BLaER1 (cell line): ENCODE measurements at regions not wholly inside any gene's neighbourhood (a gene's known extent, or its start where the extent isn't known, plus 50 kb on each side); places are given as distances from the start of the nearest gene placed in this dataset.
"Not testable (repeated sequence)": the region's sequence is repeated elsewhere in the genome, so short reads cannot be mapped to it uniquely, and the experiment has no call there.

Experiments used
- H3K27ac ChIP-seq: shearing (Covaris generic); formaldehyde crosslinking; 2 replicates; pipeline ENCODE4 v1.8.1; 2022
- H3K27me3 ChIP-seq: shearing (Covaris generic); formaldehyde crosslinking; 2 replicates; pipeline ENCODE4 v1.8.1; 2022
- H3K36me3 ChIP-seq: shearing (Covaris generic); formaldehyde crosslinking; 2 replicates; pipeline ENCODE4 v1.8.1; 2022
- H3K4me1 ChIP-seq: shearing (Covaris generic); formaldehyde crosslinking; 2 replicates; pipeline ENCODE4 v1.8.1; 2022
- H3K4me2 ChIP-seq: shearing (Covaris generic); formaldehyde crosslinking; 2 replicates; pipeline ENCODE4 v1.8.1; 2022
- H3K4me3 ChIP-seq: shearing (Covaris generic); formaldehyde crosslinking; 2 replicates; pipeline ENCODE4 v1.8.1; 2022
- H3K9ac ChIP-seq: shearing (Covaris generic); formaldehyde crosslinking; 2 replicates; pipeline ENCODE4 v1.8.1; 2022
- H3K9me3 ChIP-seq: shearing (Covaris generic); formaldehyde crosslinking; 2 replicates; pipeline ENCODE4 v1.8.1; 2022
- H4K20me1 ChIP-seq: shearing (Covaris generic); formaldehyde crosslinking; 2 replicates; pipeline ENCODE4 v1.8.1; 2022
- Cebpa-rat ChIP-seq: shearing (Covaris generic); IDR thresholded peaks from 2 replicates; pipeline ENCODE4 v1.8.1; 2022

- TF ChIP-seq Cebpa-rat = no peak
- H3K36me3 ChIP-seq = no peaks in the 10 kb centered on the region
- H3K4me3 ChIP-seq = no peak overlapping the region
- H3K9ac ChIP-seq = no peak overlapping the region
- 0 out of 2 replicates have a peak, but pooled peaks cover 3% of the 10 kb centered on the region for H3K9me3 ChIP-seq
- H3K27ac ChIP-seq = no peak overlapping the region
- no peaks in the 10 kb centered on the region for H3K27me3 ChIP-seq
- no peaks in the 10 kb centered on the region for H4K20me1 ChIP-seq
- H3K4me2 ChIP-seq = no peak overlapping the region
- H3K4me1 ChIP-seq = no peaks in the 10 kb centered on the region
Measured at GRCh38 chr7:69109246-69109645, 489.0 kb upstream of the AUTS2 start.

DNA sequence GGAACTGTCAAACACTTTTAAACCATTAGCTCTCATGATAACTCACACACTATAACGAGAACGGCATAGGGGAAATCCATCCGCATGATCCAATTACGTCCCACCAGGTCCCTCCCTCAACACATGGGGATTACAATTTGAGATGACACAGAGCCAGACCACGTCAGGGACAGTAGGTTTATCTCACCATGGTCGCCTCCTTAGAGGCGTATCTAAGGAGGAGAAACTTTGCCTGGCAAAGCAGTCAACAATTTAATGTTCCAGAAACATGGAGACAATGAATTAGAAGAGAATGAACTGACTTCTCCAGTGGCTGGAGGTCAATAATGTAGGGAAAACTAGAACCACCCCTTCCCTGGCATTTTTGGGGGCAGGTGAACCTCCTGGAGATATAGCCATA is 488.4 kb upstream of the AUTS2 start:
- Histone ChIP-seq H3K36me3 (no peaks in the 10 kb centered on the region), H4K20me1 (no peaks in the 10 kb centered on the region), H3K4me1 (no peaks in the 10 kb centered on the region), H3K4me2 (no peak overlapping the region), H3K27me3 (no peaks in the 10 kb centered on the region), H3K9ac (no peak overlapping the region), H3K9me3 (0 out of 2 replicates have a peak, but pooled peaks cover 3% of the 10 kb centered on the region), H3K4me3 (no peak overlapping the region), H3K27ac (no peak overlapping the region)
- no peak for TF ChIP-seq Cebpa-rat

- no peaks in the 10 kb centered on the region for H3K27me3 ChIP-seq
- H3K27ac ChIP-seq = no peak overlapping the region
- TF ChIP-seq Cebpa-rat = no peak
- no peak overlapping the region for H3K4me3 ChIP-seq
- 0 out of 2 replicates have a peak, but pooled peaks cover 3% of the 10 kb centered on the region for H3K9me3 ChIP-seq
- H3K4me1 ChIP-seq = no peaks in the 10 kb centered on the region
- no peak overlapping the region for H3K9ac ChIP-seq
- no peaks in the 10 kb centered on the region for H3K36me3 ChIP-seq
- no peaks in the 10 kb centered on the region for H4K20me1 ChIP-seq
- no peak overlapping the region for H3K4me2 ChIP-seq
Measured at GRCh38 chr7:69110450-69111050, 487.7 kb upstream of the AUTS2 start.

DNA sequence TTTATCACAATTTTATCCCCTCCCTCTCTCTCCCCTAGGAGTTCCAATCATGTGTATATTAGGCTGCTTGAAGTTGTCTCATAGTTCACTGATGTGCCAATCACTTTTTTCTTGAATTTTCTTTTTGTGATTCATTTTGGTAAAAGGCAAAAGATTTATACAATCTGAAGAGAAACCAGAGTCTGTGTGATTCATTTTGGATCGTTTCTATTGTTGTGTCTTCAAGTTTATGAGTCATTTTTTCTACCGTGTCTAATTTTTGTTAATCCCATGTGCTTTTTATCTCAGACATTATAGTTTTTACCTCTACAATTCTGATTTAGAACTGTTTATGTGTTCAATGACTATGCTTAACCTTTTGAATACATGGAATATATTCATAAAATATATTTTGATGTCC is 483.9 kb upstream of the AUTS2 start:
- H4K20me1 ChIP-seq = no peaks in the 10 kb centered on the region
- H3K27me3 ChIP-seq = no peaks in the 10 kb centered on the region
- H3K4me2 ChIP-seq = no peak overlapping the region
- H3K9ac ChIP-seq = no peak overlapping the region
- H3K36me3 ChIP-seq = no peaks in the 10 kb centered on the region
- no peak overlapping the region for H3K27ac ChIP-seq
- H3K9me3 ChIP-seq = 0 out of 2 replicates have a peak, but pooled peaks cover 3% of the 10 kb centered on the region
- no peak for TF ChIP-seq Cebpa-rat
- H3K4me3 ChIP-seq = no peak overlapping the region
- H3K4me1 ChIP-seq = no peaks in the 10 kb centered on the region

GRCh38 chr7:69115788-69116187 is 482.5 kb upstream of the AUTS2 start:
- H3K36me3 ChIP-seq = no peaks in the 10 kb centered on the region
- H4K20me1 ChIP-seq = no peaks in the 10 kb centered on the region
- H3K27me3 ChIP-seq = no peaks in the 10 kb centered on the region
- no peak overlapping the region for H3K27ac ChIP-seq
- H3K4me2 ChIP-seq = no peak overlapping the region
- H3K9ac ChIP-seq = no peak overlapping the region
- H3K4me1 ChIP-seq = no peaks in the 10 kb centered on the region
- no peak for TF ChIP-seq Cebpa-rat
- no peaks in the 10 kb centered on the region for H3K9me3 ChIP-seq
- no peak overlapping the region for H3K4me3 ChIP-seq

DNA sequence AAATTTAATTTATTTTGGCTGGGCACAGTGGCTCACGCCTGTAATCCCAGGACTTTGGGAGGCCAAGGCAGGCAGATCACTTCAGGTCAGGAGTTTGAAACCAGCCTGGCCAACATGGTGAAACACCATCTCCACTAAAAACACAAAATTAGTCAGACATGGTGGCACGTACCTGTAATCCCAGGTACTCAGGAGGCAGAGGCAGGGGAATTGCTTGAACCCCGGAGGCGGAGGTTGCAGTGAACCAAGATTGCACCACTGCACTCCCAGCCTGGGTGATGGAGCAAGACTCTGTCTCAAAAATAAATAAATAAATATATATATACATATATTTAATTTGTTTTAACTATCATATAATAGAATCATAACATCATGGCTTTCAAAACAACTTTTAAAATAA is 482.1 kb upstream of the AUTS2 start:
- H3K36me3 ChIP-seq, H3K4me2 ChIP-seq, H4K20me1 ChIP-seq: not testable (repeated sequence)

GRCh38 chr7:69122953-69123352 is 475.3 kb upstream of the AUTS2 start:
- Histone ChIP-seq H4K20me1 (no peaks in the 10 kb centered on the region), H3K4me2 (no peak overlapping the region), H3K9me3 (no peaks in the 10 kb centered on the region), H3K9ac (no peak overlapping the region), H3K4me1 (peaks cover 10% of the 10 kb centered on the region), H3K27ac (no peak overlapping the region), H3K36me3 (no peaks in the 10 kb centered on the region), H3K4me3 (no peak overlapping the region), H3K27me3 (no peaks in the 10 kb centered on the region)
- TF ChIP-seq Cebpa-rat = no peak

More for the DNA sequence above, 482.1 kb upstream of the AUTS2 start:
- H3K4me1 ChIP-seq, H3K4me3 ChIP-seq, H3K27ac ChIP-seq, H3K27me3 ChIP-seq, H3K9me3 ChIP-seq, H3K9ac ChIP-seq: not testable (repeated sequence)

GRCh38 chr7:69126896-69127479 is 471.3 kb upstream of the AUTS2 start:
- H3K36me3 ChIP-seq = no peaks in the 10 kb centered on the region
- no peaks in the 10 kb centered on the region for H4K20me1 ChIP-seq
- TF ChIP-seq Cebpa-rat = no peak
- H3K9ac ChIP-seq = no peak overlapping the region
- H3K4me1 ChIP-seq = peaks cover 43% of the 10 kb centered on the region
- no peak overlapping the region for H3K4me3 ChIP-seq
- no peak overlapping the region for H3K27ac ChIP-seq
- H3K9me3 ChIP-seq = peaks cover 3% of the 10 kb centered on the region
- no peaks in the 10 kb centered on the region for H3K27me3 ChIP-seq
- H3K4me2 ChIP-seq = no peak overlapping the region

- Histone ChIP-seq H3K4me2 (peak overlapping the region; percentile 12), H3K4me3 (no peak overlapping the region), H4K20me1 (no peaks in the 10 kb centered on the region), H3K9me3 (peaks cover 3% of the 10 kb centered on the region), H3K36me3 (no peaks in the 10 kb centered on the region), H3K27ac (no peak overlapping the region), H3K4me1 (peaks cover 43% of the 10 kb centered on the region), H3K9ac (no peak overlapping the region), H3K27me3 (no peaks in the 10 kb centered on the region)
- no peak for TF ChIP-seq Cebpa-rat
Measured at GRCh38 chr7:69129524-69129923, 468.8 kb upstream of the AUTS2 start.

GRCh38 chr7:69129951-69130350 is 468.3 kb upstream of the AUTS2 start:
- Histone ChIP-seq H3K27me3 (no peaks in the 10 kb centered on the region), H3K4me1 (peaks cover 43% of the 10 kb centered on the region), H3K9ac (no peak overlapping the region), H3K4me3 (no peak overlapping the region), H3K9me3 (peaks cover 4% of the 10 kb centered on the region), H4K20me1 (no peaks in the 10 kb centered on the region), H3K27ac (no peak overlapping the region), H3K4me2 (peak overlapping the region; percentile 12), H3K36me3 (no peaks in the 10 kb centered on the region)
- no peak for TF ChIP-seq Cebpa-rat
